Mesothelial cell of epicardium (in vitro differentiated cells): ENCODE measurements at regions not wholly inside any gene's neighbourhood (a gene's known extent, or its start where the extent isn't known, plus 50 kb on each side); places are given as distances from the start of the nearest gene placed in this dataset.
"Not testable (repeated sequence)": the region's sequence is repeated elsewhere in the genome, so short reads cannot be mapped to it uniquely, and the experiment has no call there.

Source experiments
- DNase-seq, 2 experiments: peaks; one replicate each; pipeline ENCODE4 v3.0.0; 2021; ENCODE audit warnings: low spot score in 2 of 2; ENCODE audit not compliant: unreplicated experiment in 2 of 2
- H3K27ac Mint-ChIP-seq: 2 replicates; pipeline ENCODE4 v1.8.0; 2021; ENCODE audit warnings: mixed read lengths
- H3K27me3 Mint-ChIP-seq: 2 replicates; pipeline ENCODE4 v1.8.0; 2021; ENCODE audit warnings: low read depth, mixed read lengths
- H3K36me3 Mint-ChIP-seq: 2 replicates; pipeline ENCODE4 v1.8.0; 2021; ENCODE audit warnings: mixed read lengths
- H3K4me1 Mint-ChIP-seq: 2 replicates; pipeline ENCODE4 v1.8.0; 2021; ENCODE audit warnings: mixed read lengths
- H3K4me3 Mint-ChIP-seq: 2 replicates; pipeline ENCODE4 v1.8.0; 2021; ENCODE audit warnings: mild to moderate bottlenecking, moderate library complexity, mixed read lengths
- H3K9me3 Mint-ChIP-seq: 2 replicates; pipeline ENCODE4 v1.8.0; 2021; ENCODE audit warnings: mixed read lengths
- TF ChIP-seq, protein P1 (sequence below): fragments of 200-600 bp; sonication (generic); IDR thresholded peaks from one replicate; pipeline ENCODE4 v1.5.0; 2021; ENCODE audit warnings: antibody characterized with exemption; ENCODE audit not compliant: unreplicated experiment

DNA sequence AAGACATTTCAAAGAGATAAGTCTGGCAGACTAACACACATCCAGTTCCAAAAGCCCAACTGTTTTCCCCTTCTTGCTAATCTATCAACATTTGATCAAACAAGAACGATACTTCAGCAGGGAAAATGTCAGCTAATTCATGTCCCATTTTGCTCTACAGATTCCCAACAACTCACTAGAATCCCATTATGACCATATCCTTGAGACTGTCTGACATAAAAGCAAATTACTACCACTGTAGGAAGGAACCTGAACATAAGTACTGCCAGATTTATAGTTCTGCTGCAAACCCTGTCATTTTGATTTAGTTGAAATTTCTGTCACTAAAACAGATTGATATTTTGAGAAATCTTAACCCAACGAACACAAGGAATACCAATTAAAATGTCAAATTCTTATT is 193.0 kb upstream of the REG3G start:
- Mint-ChIP-seq H3K27me3 (no peaks in the 10 kb centered on the region), H3K9me3 (no peaks in the 10 kb centered on the region), H3K4me1 (no peaks in the 10 kb centered on the region), H3K4me3 (no peak overlapping the region), H3K36me3 (no peaks in the 10 kb centered on the region), H3K27ac (no peak overlapping the region)
- no peak for DNase-seq
- TF ChIP-seq, protein P1, sequence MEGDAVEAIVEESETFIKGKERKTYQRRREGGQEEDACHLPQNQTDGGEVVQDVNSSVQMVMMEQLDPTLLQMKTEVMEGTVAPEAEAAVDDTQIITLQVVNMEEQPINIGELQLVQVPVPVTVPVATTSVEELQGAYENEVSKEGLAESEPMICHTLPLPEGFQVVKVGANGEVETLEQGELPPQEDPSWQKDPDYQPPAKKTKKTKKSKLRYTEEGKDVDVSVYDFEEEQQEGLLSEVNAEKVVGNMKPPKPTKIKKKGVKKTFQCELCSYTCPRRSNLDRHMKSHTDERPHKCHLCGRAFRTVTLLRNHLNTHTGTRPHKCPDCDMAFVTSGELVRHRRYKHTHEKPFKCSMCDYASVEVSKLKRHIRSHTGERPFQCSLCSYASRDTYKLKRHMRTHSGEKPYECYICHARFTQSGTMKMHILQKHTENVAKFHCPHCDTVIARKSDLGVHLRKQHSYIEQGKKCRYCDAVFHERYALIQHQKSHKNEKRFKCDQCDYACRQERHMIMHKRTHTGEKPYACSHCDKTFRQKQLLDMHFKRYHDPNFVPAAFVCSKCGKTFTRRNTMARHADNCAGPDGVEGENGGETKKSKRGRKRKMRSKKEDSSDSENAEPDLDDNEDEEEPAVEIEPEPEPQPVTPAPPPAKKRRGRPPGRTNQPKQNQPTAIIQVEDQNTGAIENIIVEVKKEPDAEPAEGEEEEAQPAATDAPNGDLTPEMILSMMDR, result no peak

DNA sequence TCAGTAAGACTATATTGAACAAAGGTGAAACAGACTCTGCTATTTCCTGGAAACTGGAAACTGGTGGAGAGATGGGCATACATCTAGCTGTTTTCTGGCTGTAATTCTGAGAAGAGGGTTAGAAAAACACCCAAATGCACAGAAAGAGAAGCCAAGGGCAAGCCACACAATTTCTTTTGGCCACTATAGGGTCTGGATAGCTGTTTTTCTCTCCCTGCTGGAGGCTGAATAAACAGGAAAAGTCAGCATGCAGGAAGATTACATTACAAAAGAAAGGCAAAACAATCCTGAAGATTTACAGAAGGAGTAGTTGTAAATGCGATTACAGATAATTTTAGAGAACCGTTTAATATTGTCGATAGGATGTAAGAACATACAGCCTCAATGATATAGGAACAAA is 186.2 kb upstream of the REG3G start:
- Mint-ChIP-seq H3K4me1 (peaks cover 9% of the 10 kb centered on the region), H3K27ac (no peak overlapping the region), H3K27me3 (no peaks in the 10 kb centered on the region), H3K4me3 (no peak overlapping the region), H3K9me3 (peaks cover 5% of the 10 kb centered on the region), H3K36me3 (no peaks in the 10 kb centered on the region)
- no peak for DNase-seq
- TF ChIP-seq, protein P1, result no peak

- H3K36me3 Mint-ChIP-seq, DNase-seq, H3K4me1 Mint-ChIP-seq, H3K27ac Mint-ChIP-seq, H3K27me3 Mint-ChIP-seq, H3K9me3 Mint-ChIP-seq, H3K4me3 Mint-ChIP-seq: not testable (repeated sequence)
Measured at GRCh38 chr2:78840311-78840710, 185.2 kb upstream of the REG3G start.

DNA sequence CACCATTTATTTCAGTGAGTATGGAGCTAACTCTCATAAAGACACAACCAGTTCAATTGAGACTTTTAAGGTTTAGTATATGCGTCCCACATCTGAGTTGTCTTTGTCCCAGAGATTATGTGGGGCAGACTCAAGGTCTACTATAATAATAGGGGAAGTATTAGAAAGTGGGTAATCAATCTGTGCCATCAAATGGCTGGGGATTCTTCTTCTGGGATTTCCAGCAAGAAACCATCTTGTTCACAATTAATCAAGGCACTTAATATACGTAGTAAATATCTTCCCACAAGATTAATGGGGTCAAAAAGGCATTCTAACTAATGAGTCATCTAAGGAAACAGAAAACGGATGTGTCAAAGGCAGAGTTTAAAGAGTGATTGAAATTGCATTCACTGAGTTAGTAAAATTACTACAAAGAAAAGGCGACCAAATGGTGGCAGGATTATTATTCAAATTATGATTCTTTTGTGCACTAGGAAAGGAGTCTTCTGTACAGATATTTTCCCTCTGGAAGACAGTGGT is 179.8 kb upstream of the REG3G start:
- no peak for DNase-seq
- no peaks in the 10 kb centered on the region for H3K27me3 Mint-ChIP-seq
- H3K4me1 Mint-ChIP-seq, result peaks cover 7% of the 10 kb centered on the region
- H3K36me3 Mint-ChIP-seq, result no peaks in the 10 kb centered on the region
- TF ChIP-seq, protein P1, result no peak
- H3K9me3 Mint-ChIP-seq, result peaks cover 9% of the 10 kb centered on the region
- H3K27ac Mint-ChIP-seq, result no peak overlapping the region
- no peak overlapping the region for H3K4me3 Mint-ChIP-seq

DNA sequence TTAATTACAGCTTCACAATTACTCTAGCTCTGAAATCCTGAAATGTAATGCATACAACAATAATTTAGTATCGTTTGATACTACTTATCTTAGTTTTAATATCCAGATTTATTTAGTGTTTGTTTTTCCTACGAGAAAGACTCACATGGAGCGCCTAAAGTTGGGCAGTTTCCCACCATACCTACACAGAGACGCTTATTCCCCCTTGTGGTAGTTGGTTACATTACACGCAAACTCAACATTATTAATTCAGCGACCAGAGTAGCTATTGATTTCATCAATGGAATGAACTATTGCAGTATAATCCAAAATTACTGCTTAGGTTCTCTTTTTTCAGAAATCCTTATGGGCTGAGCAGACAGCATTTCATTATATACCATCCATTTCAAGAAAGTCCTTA is 164.0 kb upstream of the REG3G start:
- H3K4me3 Mint-ChIP-seq, result no peak overlapping the region
- TF ChIP-seq, protein P1, result peak; percentile 52
- no peak for DNase-seq
- no peak overlapping the region for H3K27ac Mint-ChIP-seq
- H3K4me1 Mint-ChIP-seq, result peaks cover 1% of the 10 kb centered on the region
- H3K27me3 Mint-ChIP-seq, result no peaks in the 10 kb centered on the region
- peaks cover 23% of the 10 kb centered on the region for H3K9me3 Mint-ChIP-seq
- H3K36me3 Mint-ChIP-seq, result no peaks in the 10 kb centered on the region

DNA sequence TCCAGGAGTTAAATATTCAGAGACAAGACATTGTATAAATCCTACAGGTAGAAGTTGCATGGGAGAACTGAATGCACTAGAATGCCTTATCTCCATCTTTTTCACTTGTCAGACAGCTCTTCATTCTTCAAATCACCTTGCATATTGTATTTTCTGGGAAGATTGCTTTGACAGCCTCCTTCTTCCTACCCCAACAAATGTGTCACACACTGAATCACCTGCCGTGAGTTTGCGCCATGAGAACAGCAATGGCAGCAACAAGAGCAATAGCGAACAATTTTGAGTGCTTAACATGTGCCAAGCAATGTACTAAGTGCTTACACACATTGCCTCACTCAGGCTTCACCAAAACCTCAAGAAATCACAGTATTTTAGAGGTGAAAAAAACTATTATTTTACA is 161.3 kb upstream of the REG3G start:
- DNase-seq, result no peak
- TF ChIP-seq, protein P1, result no peak
- no peaks in the 10 kb centered on the region for H3K36me3 Mint-ChIP-seq
- H3K27me3 Mint-ChIP-seq, result no peaks in the 10 kb centered on the region
- peaks cover 23% of the 10 kb centered on the region for H3K9me3 Mint-ChIP-seq
- H3K27ac Mint-ChIP-seq, result no peak overlapping the region
- H3K4me1 Mint-ChIP-seq, result no peaks in the 10 kb centered on the region
- no peak overlapping the region for H3K4me3 Mint-ChIP-seq
